ENCODE measurements at regions not wholly inside any gene's neighbourhood (a gene's known extent, or its start where the extent isn't known, plus 50 kb on each side); places are given as distances from the start of the nearest gene placed in this dataset.
"Not testable (repeated sequence)": the region's sequence is repeated elsewhere in the genome, so short reads cannot be mapped to it uniquely, and the experiment has no call there.

- DNase-seq (ENCODE audit: low read depth) = peak; percentile 52
- TF ChIP-seq CTCF (IDR thresholded peaks at IDR 0.05; ENCODE audit: insufficient read depth, low read depth, low read length) = no peak
- no peak overlapping the region for H3K4me3 ChIP-seq (ENCODE audit: low read depth, low read length)
These were observed 74.1 kb downstream of the PRSS23 start for GRCh38 chr11:86874304-86875056.

GRCh38 chr11:86876716-86877234 is 76.4 kb downstream of the PRSS23 start:
- no peak for TF ChIP-seq CTCF (IDR thresholded peaks at IDR 0.05; ENCODE audit: insufficient read depth, low read depth, low read length)
- no peak for DNase-seq (ENCODE audit: low read depth)
- H3K4me3 ChIP-seq (ENCODE audit: low read depth, low read length) = no peak overlapping the region

GRCh38 chr11:86877503-86877902 is 77.2 kb downstream of the PRSS23 start:
- DNase-seq (ENCODE audit: low read depth) = no peak
- no peak overlapping the region for H3K4me3 ChIP-seq (ENCODE audit: low read depth, low read length)
- no peak for TF ChIP-seq CTCF (IDR thresholded peaks at IDR 0.05; ENCODE audit: insufficient read depth, low read depth, low read length)

GRCh38 chr11:86879241-86879640 is 76.0 kb downstream of the FZD4 start:
- not testable (repeated sequence) for H3K4me3 ChIP-seq (ENCODE audit: low read depth, low read length); DNase-seq (ENCODE audit: low read depth)

GRCh38 chr11:86885311-86885710 is 69.9 kb downstream of the FZD4 start:
- no peak for DNase-seq (ENCODE audit: low read depth)
- no peak overlapping the region for H3K4me3 ChIP-seq (ENCODE audit: low read depth, low read length)
- no peak for TF ChIP-seq CTCF (IDR thresholded peaks at IDR 0.05; ENCODE audit: insufficient read depth, low read depth, low read length)

DNA sequence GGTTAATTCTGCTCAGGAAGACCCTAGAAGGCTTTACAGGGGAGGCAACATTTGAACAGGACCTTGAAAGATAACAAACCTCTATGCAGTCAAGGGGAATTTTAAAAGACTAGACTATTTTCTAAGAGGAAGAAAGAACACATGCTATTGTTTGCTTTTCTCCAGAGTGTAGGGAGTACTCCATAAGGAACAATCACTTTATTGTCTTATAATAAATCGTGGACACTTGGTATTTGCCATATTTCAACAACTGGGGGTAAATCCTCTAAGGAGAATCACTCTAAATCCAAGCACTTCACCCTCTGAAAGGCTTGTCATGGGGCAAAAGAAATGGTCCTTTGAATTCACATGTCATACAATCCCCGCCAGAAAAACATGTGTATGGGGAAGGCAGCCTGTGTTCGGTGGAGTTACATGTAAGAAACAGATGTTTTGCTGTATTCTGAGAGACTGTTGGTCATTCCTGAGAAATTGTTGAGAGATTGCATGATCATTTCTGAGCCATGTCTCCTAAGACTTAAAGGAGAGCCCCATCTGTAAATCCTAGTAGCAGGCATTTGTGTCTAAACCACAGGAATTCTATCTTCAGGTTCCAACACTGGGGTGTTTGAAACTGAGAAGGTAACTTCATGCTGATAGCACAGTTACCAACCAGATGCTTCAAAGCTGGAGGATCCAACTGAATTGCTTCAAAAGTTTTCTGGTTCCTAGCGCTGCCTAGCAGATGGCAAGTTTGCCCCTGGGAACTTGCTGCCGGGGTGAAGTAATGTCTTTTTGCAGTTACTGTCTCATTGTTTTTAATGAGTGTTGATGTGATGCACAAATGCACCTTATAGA is 66.8 kb downstream of the FZD4 start:
- no peak for TF ChIP-seq CTCF (IDR thresholded peaks at IDR 0.05; ENCODE audit: insufficient read depth, low read depth, low read length)
- DNase-seq (ENCODE audit: low read depth) = peak; percentile 38
- no peak overlapping the region for H3K4me3 ChIP-seq (ENCODE audit: low read depth, low read length)

DNA sequence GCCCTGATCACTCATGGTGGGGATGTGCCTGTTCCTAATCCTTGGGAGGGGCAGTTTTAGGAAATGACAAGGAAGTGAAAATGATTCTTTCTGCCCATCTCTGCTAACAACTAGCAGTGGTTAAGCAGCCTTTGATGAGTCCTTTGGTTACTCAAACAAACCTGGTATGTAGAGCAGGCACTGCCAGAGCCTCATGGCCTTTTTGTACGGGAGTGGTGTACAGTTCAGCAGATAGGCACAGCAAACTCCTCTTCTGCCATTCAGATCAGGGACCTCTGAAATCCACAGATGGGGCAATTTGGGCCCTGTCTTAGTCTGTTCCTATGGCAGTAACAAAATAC is 66.2 kb downstream of the FZD4 start:
- no peak for TF ChIP-seq CTCF (IDR thresholded peaks at IDR 0.05; ENCODE audit: insufficient read depth, low read depth, low read length)
- no peak overlapping the region for H3K4me3 ChIP-seq (ENCODE audit: low read depth, low read length)
- no peak for DNase-seq (ENCODE audit: low read depth)

Measured in fibroblast of villous mesenchyme (primary cell).